ENCODE measurements at regions not wholly inside any gene's neighbourhood (a gene's known extent, or its start where the extent isn't known, plus 50 kb on each side); places are given as distances from the start of the nearest gene placed in this dataset.

GRCh38 chr1:5002676-5003075, 348.3 kb downstream of the AJAP1 start:
- Mint-ChIP-seq H3K36me3 (no peaks in the 10 kb centered on the region), H3K4me1 (no peaks in the 10 kb centered on the region), H3K27ac (no peak overlapping the region), H3K27me3 (ENCODE audit: low read depth in 3 of 3) (peaks cover 0 to 2% (median 2%) of the 10 kb centered on the region in 3 donors), H3K4me3 (no peak overlapping the region), H3K9me3 (peaks cover 0 to 18% (median 5%) of the 10 kb centered on the region in 7 donors)
- Histone ChIP-seq H2AFZ (ENCODE audit: insufficient read depth, low read depth, low read length, poor library complexity, severe bottlenecking) (no peak overlapping the region), H3K79me2 (ENCODE audit: insufficient read depth, low read length) (no peaks in the 10 kb centered on the region), H3K4me2 (replicated peaks; ENCODE audit: extremely low read depth, low read length, poor library complexity, severe bottlenecking) (no peak overlapping the region), H3K27me3 (ENCODE audit: control insufficient read depth in 2 of 2, insufficient read depth in 2 of 2, low read length in 2 of 2) (no peaks in the 10 kb centered on the region), H3K4me1 (ENCODE audit: control insufficient read depth in 1 of 2, insufficient read depth in 2 of 2, low read length in 2 of 2) (no peaks in the 10 kb centered on the region), H3K4me3 (replicated peaks in 1 of 3; ENCODE audit: low read depth in 2 of 3, low read length in 3 of 3) (no peak overlapping the region), H4K20me1 (ENCODE audit: insufficient read depth, low read length) (no peaks in the 10 kb centered on the region), H3K36me3 (replicated peaks in 1 of 2; ENCODE audit: control insufficient read depth in 1 of 2, insufficient read depth in 2 of 2, low read length in 2 of 2) (no peaks in the 10 kb centered on the region), H3K27ac (ENCODE audit: low read depth in 1 of 2, low read length in 2 of 2) (no peak overlapping the region), H3K9ac (ENCODE audit: insufficient read depth, low read length, poor library complexity, severe bottlenecking) (no peak overlapping the region), H3K9me3 (replicated peaks in 1 of 2; ENCODE audit: control insufficient read depth in 1 of 2, insufficient read depth in 1 of 2, low read length in 2 of 2) (peaks cover 0 to 15% of the 10 kb centered on the region in 2 donors)
- 83% methylated on average over 1 of the region's 2 CpGs for WGBS (ENCODE audit: insufficient coverage)
- intact Hi-C loops (cut with micrococcal nuclease) = no loop called here
- no peak for DNase-seq
- no peak for TF ChIP-seq CTCF (IDR thresholded peaks at IDR 0.05)

- peaks cover 2 to 18% (median 6%) of the 10 kb centered on the region in 7 donors for H3K9me3 Mint-ChIP-seq
- no peaks in the 10 kb centered on the region for H3K4me1 Mint-ChIP-seq
- H3K4me2 ChIP-seq (replicated peaks; ENCODE audit: extremely low read depth, low read length, poor library complexity, severe bottlenecking) = no peak overlapping the region
- H2AFZ ChIP-seq (ENCODE audit: insufficient read depth, low read depth, low read length, poor library complexity, severe bottlenecking) = no peak overlapping the region
- intact Hi-C loops (cut with micrococcal nuclease) = no loop called here
- no peak for TF ChIP-seq CTCF (IDR thresholded peaks at IDR 0.05)
- H4K20me1 ChIP-seq (ENCODE audit: insufficient read depth, low read length) = no peaks in the 10 kb centered on the region
- H3K27ac Mint-ChIP-seq = no peak overlapping the region
- H3K27me3 ChIP-seq (ENCODE audit: control insufficient read depth in 2 of 2, insufficient read depth in 2 of 2, low read length in 2 of 2) = no peaks in the 10 kb centered on the region
- no peak for DNase-seq
- H3K36me3 ChIP-seq (replicated peaks in 1 of 2; ENCODE audit: control insufficient read depth in 1 of 2, insufficient read depth in 2 of 2, low read length in 2 of 2) = no peaks in the 10 kb centered on the region
- peaks cover 0 to 2% (median 2%) of the 10 kb centered on the region in 3 donors for H3K27me3 Mint-ChIP-seq (ENCODE audit: low read depth in 3 of 3)
- H3K9ac ChIP-seq (ENCODE audit: insufficient read depth, low read length, poor library complexity, severe bottlenecking) = no peak overlapping the region
- H3K4me3 Mint-ChIP-seq = no peak overlapping the region
- H3K79me2 ChIP-seq (ENCODE audit: insufficient read depth, low read length) = no peaks in the 10 kb centered on the region
- peaks cover 0 to 15% of the 10 kb centered on the region in 2 donors for H3K9me3 ChIP-seq (replicated peaks in 1 of 2; ENCODE audit: control insufficient read depth in 1 of 2, insufficient read depth in 1 of 2, low read length in 2 of 2)
- no peaks in the 10 kb centered on the region for H3K4me1 ChIP-seq (ENCODE audit: control insufficient read depth in 1 of 2, insufficient read depth in 2 of 2, low read length in 2 of 2)
- no peaks in the 10 kb centered on the region for H3K36me3 Mint-ChIP-seq
- no peak overlapping the region for H3K4me3 ChIP-seq (replicated peaks in 1 of 3; ENCODE audit: low read depth in 2 of 3, low read length in 3 of 3)
- no peak overlapping the region for H3K27ac ChIP-seq (ENCODE audit: low read depth in 1 of 2, low read length in 2 of 2)
- WGBS (ENCODE audit: insufficient coverage) = 50% methylated on average over 1 of the region's 5 CpGs
These were observed 347.1 kb downstream of the AJAP1 start for GRCh38 chr1:5001466-5001865.
